ENCODE measurements at regions not wholly inside any gene's neighbourhood (a gene's known extent, or its start where the extent isn't known, plus 50 kb on each side); places are given as distances from the start of the nearest gene placed in this dataset.

- Histone ChIP-seq H3K27ac (no peak overlapping the region), H3K36me3 (no peaks in the 10 kb centered on the region), H3K27me3 (no peaks in the 10 kb centered on the region), H3K4me1 (no peaks in the 10 kb centered on the region), H3K4me3 (no peak overlapping the region), H3K9me3 (no peaks in the 10 kb centered on the region)
- no peak for DNase-seq
- WGBS, 2 donors, result 93 to 96% methylated on average over 6 to 12 of the region's 14 CpGs
- intact Hi-C loops (cut with DNase I), result no loop called here
- TF ChIP-seq POLR2A (IDR thresholded peaks at IDR 0.05) (no peak), CTCF (IDR thresholded peaks at IDR 0.05) (no peak)
These were observed 238.4 kb downstream of the BRD1 start for GRCh38 chr22:49589301-49589700.

GRCh38 chr22:49588739-49589138, 238.9 kb downstream of the BRD1 start:
- TF ChIP-seq CTCF (IDR thresholded peaks at IDR 0.05) (no peak), POLR2A (IDR thresholded peaks at IDR 0.05) (no peak)
- DNase-seq, result no peak
- WGBS, 2 donors, result 50 to 75% methylated on average over 1 to 6 of the region's 12 CpGs
- intact Hi-C loops (cut with DNase I), result no loop called here
- no peaks in the 10 kb centered on the region for H3K27me3 ChIP-seq
- no peaks in the 10 kb centered on the region for H3K36me3 ChIP-seq
- H3K9me3 ChIP-seq, result no peaks in the 10 kb centered on the region
- no peak overlapping the region for H3K27ac ChIP-seq
- no peaks in the 10 kb centered on the region for H3K4me1 ChIP-seq
- H3K4me3 ChIP-seq, result no peak overlapping the region

- 45 to 63% methylated on average over 2 to 8 of the region's 13 CpGs for WGBS, 2 donors
- Histone ChIP-seq H3K4me3 (no peak overlapping the region), H3K9me3 (no peaks in the 10 kb centered on the region), H3K4me1 (no peaks in the 10 kb centered on the region), H3K36me3 (no peaks in the 10 kb centered on the region), H3K27me3 (no peaks in the 10 kb centered on the region), H3K27ac (no peak overlapping the region)
- intact Hi-C loops (cut with DNase I), result no loop called here
- no peak for DNase-seq
- TF ChIP-seq POLR2A (IDR thresholded peaks at IDR 0.05) (no peak), CTCF (IDR thresholded peaks at IDR 0.05) (no peak)
These were observed 239.7 kb downstream of the BRD1 start for GRCh38 chr22:49587987-49588386.

GRCh38 chr22:49587421-49587820, 240.3 kb downstream of the BRD1 start:
- TF ChIP-seq CTCF (IDR thresholded peaks at IDR 0.05), result no peak
- TF ChIP-seq POLR2A (IDR thresholded peaks at IDR 0.05), result no peak
- intact Hi-C loops (cut with DNase I), result no loop called here
- Histone ChIP-seq H3K27me3 (no peaks in the 10 kb centered on the region), H3K27ac (no peak overlapping the region), H3K4me1 (no peaks in the 10 kb centered on the region), H3K36me3 (no peaks in the 10 kb centered on the region), H3K4me3 (no peak overlapping the region), H3K9me3 (no peaks in the 10 kb centered on the region)
- no peak for DNase-seq
- 90 to 93% methylated on average over 3 to 8 of the region's 13 CpGs for WGBS, 2 donors

- H3K27ac ChIP-seq, result no peak overlapping the region
- no peaks in the 10 kb centered on the region for H3K9me3 ChIP-seq
- no peak overlapping the region for H3K4me3 ChIP-seq
- no peak for TF ChIP-seq CTCF (IDR thresholded peaks at IDR 0.05)
- TF ChIP-seq POLR2A (IDR thresholded peaks at IDR 0.05), result no peak
- no peaks in the 10 kb centered on the region for H3K4me1 ChIP-seq
- DNase-seq, result no peak
- no peaks in the 10 kb centered on the region for H3K27me3 ChIP-seq
- H3K36me3 ChIP-seq, result no peaks in the 10 kb centered on the region
- WGBS, 2 donors, result 72 to 80% methylated on average over 1 to 9 of the region's 12 CpGs
- intact Hi-C loops (cut with DNase I), result no loop called here
These were observed 240.8 kb downstream of the BRD1 start for GRCh38 chr22:49586873-49587272.

Measured in esophagus squamous epithelium (tissue), 5 donors.